GM23248 (cell line): ENCODE measurements at regions not wholly inside any gene's neighbourhood (a gene's known extent, or its start where the extent isn't known, plus 50 kb on each side); places are given as distances from the start of the nearest gene placed in this dataset.

ENCODE experiments used
- DNase-seq: peaks from one replicate; pipeline ENCODE4 v3.0.0-alpha.2; 2015
- H2AFZ ChIP-seq: fragments of 200-600 bp; sonication (generic); 2 replicates; pipeline ENCODE4 v1.6.1; 2016; ENCODE audit warnings: antibody characterized with exemption
- H3F3A ChIP-seq: fragments of 200-600 bp; sonication (generic); 2 replicates; pipeline ENCODE4 v1.6.1; 2016; ENCODE audit warnings: mild to moderate bottlenecking, antibody characterized with exemption, mixed run types; ENCODE audit not compliant: insufficient read depth
- H3K27ac ChIP-seq: fragments of 200-600 bp; sonication (generic); 2 replicates; pipeline ENCODE4 v1.5.1; 2016; ENCODE audit warnings: mild to moderate bottlenecking
- H3K27me3 ChIP-seq: fragments of 200-600 bp; sonication (generic); replicated peaks from 2 replicates; pipeline ENCODE4 v1.6.1; 2016; ENCODE audit warnings: mild to moderate bottlenecking; ENCODE audit not compliant: insufficient read depth
- H3K36me3 ChIP-seq: fragments of 200-600 bp; sonication (generic); 2 replicates; pipeline ENCODE4 v1.6.1; 2016; ENCODE audit warnings: low read depth, mild to moderate bottlenecking
- H3K4me1 ChIP-seq: fragments of 200-600 bp; sonication (generic); 2 replicates; pipeline ENCODE4 v1.6.1; 2016; ENCODE audit warnings: mild to moderate bottlenecking; ENCODE audit not compliant: insufficient read depth
- H3K4me2 ChIP-seq: fragments of 200-600 bp; sonication (generic); one replicate; pipeline ENCODE4 v1.6.1; 2016; ENCODE audit warnings: mild to moderate bottlenecking; ENCODE audit not compliant: unreplicated experiment
- H3K4me3 ChIP-seq: fragments of 200-600 bp; sonication (generic); 2 replicates; pipeline ENCODE4 v1.5.1; 2016; ENCODE audit warnings: mild to moderate bottlenecking
- H3K79me2 ChIP-seq: fragments of 200-600 bp; sonication (generic); 2 replicates; pipeline ENCODE4 v1.6.1; 2016; ENCODE audit warnings: mild to moderate bottlenecking; ENCODE audit not compliant: insufficient read depth
- H3K9ac ChIP-seq: fragments of 200-600 bp; sonication (generic); 2 replicates; pipeline ENCODE4 v1.6.1; 2016; ENCODE audit warnings: mild to moderate bottlenecking
- H3K9me2 ChIP-seq: fragments of 200-600 bp; sonication (generic); 2 replicates; pipeline ENCODE4 v1.6.1; 2016; ENCODE audit warnings: mixed run types, mild to moderate bottlenecking, moderate library complexity; ENCODE audit not compliant: insufficient read depth
- H3K9me3 ChIP-seq: fragments of 200-600 bp; sonication (generic); one replicate; pipeline ENCODE4 v1.6.1; 2017; ENCODE audit warnings: low read depth
- H4K20me1 ChIP-seq: fragments of 200-600 bp; sonication (generic); 2 replicates; pipeline ENCODE4 v1.6.0; 2016; ENCODE audit not compliant: insufficient read depth
- EZH2 ChIP-seq: fragments of 200-600 bp; sonication (generic); IDR thresholded peaks from 2 replicates; pipeline ENCODE4 v1.6.1; 2018; ENCODE audit warnings: antibody characterized with exemption, mild to moderate bottlenecking; ENCODE audit not compliant: insufficient read depth, poor library complexity, severe bottlenecking
- EZH2phosphoT487 ChIP-seq: fragments of 200-600 bp; sonication (generic); IDR thresholded peaks from 2 replicates; pipeline ENCODE4 v1.6.1; 2018; ENCODE audit warnings: antibody characterized with exemption, moderate library complexity, mild to moderate bottlenecking, low read depth; ENCODE audit not compliant: insufficient read depth
- WGBS, 2 experiments: methylation state at CpG; one replicate each; pipeline ENCODE4 v1.1.6; 2015 to 2017; ENCODE audit warnings: low lambda C conversion rate in 2 of 2, low coverage in 1 of 2; ENCODE audit errors: missing lambda C conversion rate in 2 of 2; 5-methylcytosine and 5-hydroxymethylcytosine counted together
- in situ Hi-C: fragments of 300-500 bp; cut with MboI; formaldehyde crosslinking; loops from 2 replicates; pipeline ENCODE4 v1.15.0; 2020

- Histone ChIP-seq H3K27me3 (no peaks in the 10 kb centered on the region), H3K4me1 (no peaks in the 10 kb centered on the region), H3F3A (no peaks in the 10 kb centered on the region), H3K27ac (no peak overlapping the region), H4K20me1 (no peaks in the 10 kb centered on the region), H3K9me3 (no peaks in the 10 kb centered on the region), H3K4me2 (no peak overlapping the region), H3K9me2 (no peaks in the 10 kb centered on the region), H3K79me2 (no peaks in the 10 kb centered on the region), H3K36me3 (no peaks in the 10 kb centered on the region), H3K4me3 (no peak overlapping the region), H3K9ac (no peak overlapping the region), H2AFZ (no peak overlapping the region)
- TF ChIP-seq EZH2phosphoT487, result no peak
- no peak for TF ChIP-seq EZH2
- in situ Hi-C loops, result no loop called here
- 20 to 21% methylated on average over 5 of the region's 5 CpGs for WGBS, 2 experiments
- DNase-seq, result no peak
These were observed 330.9 kb upstream of the COBL start for GRCh38 chr7:51647486-51647885.

DNA sequence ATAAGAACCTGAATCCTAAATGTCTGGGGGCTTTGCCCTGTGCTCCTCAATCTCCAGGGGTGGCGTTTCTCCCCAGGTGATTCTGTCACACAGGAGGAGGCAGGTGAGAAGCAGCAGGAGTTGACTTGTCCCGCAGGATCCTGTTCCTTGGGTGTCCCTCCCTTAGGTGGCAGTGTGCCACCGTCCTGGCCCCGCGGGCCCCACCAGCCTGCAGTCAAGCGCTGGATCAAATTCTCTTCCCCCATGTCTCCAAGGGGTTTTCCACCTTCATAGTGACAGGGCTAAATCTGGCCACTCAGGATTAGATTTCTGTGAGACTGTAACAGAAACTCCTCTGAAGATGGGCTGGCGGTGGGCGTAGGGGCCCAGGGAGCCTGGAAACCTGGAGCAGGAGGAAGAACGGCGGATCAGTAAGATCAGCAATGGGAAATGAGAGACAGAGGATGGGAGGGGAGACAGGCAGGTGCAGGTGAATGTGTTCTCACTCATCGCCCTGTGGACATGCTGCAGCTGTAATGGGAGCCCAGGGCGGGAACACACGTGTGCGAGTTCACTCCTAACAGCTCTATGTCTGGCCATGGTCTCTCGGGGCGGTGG lies 329.2 kb upstream of the COBL start:
- 45 to 47% methylated on average over 16 of the region's 16 CpGs for WGBS, 2 experiments
- H3K9me3 ChIP-seq, result no peaks in the 10 kb centered on the region
- no peak overlapping the region for H3K4me2 ChIP-seq

GRCh38 chr7:51645255-51645654 lies 328.6 kb upstream of the COBL start:
- TF ChIP-seq EZH2phosphoT487, result no peak
- Histone ChIP-seq H3K27ac (no peak overlapping the region), H3K9me2 (no peaks in the 10 kb centered on the region), H3F3A (no peaks in the 10 kb centered on the region), H3K27me3 (no peaks in the 10 kb centered on the region), H3K79me2 (no peaks in the 10 kb centered on the region), H3K4me1 (no peaks in the 10 kb centered on the region), H2AFZ (no peak overlapping the region), H3K9me3 (no peaks in the 10 kb centered on the region), H3K36me3 (no peaks in the 10 kb centered on the region), H3K9ac (no peak overlapping the region), H4K20me1 (no peaks in the 10 kb centered on the region), H3K4me3 (no peak overlapping the region), H3K4me2 (no peak overlapping the region)
- in situ Hi-C loops, result no loop called here
- 37 to 38% methylated on average over 11 of the region's 11 CpGs for WGBS, 2 experiments
- DNase-seq, result no peak

More for the DNA sequence above, 329.2 kb upstream of the COBL start:
- TF ChIP-seq EZH2phosphoT487 (no peak), EZH2 (no peak)
- Histone ChIP-seq H3F3A (no peaks in the 10 kb centered on the region), H4K20me1 (no peaks in the 10 kb centered on the region), H3K27ac (no peak overlapping the region), H3K36me3 (no peaks in the 10 kb centered on the region), H3K9ac (no peak overlapping the region), H2AFZ (no peak overlapping the region), H3K4me3 (no peak overlapping the region), H3K9me2 (no peaks in the 10 kb centered on the region), H3K27me3 (no peaks in the 10 kb centered on the region), H3K79me2 (no peaks in the 10 kb centered on the region), H3K4me1 (no peaks in the 10 kb centered on the region)
- DNase-seq, result no peak
- in situ Hi-C loops, result no loop called here

- Histone ChIP-seq H3K4me3 (no peak overlapping the region), H3K27me3 (no peaks in the 10 kb centered on the region), H3K4me1 (no peaks in the 10 kb centered on the region), H3K9me2 (no peaks in the 10 kb centered on the region), H4K20me1 (no peaks in the 10 kb centered on the region), H3F3A (no peaks in the 10 kb centered on the region), H2AFZ (no peak overlapping the region), H3K9me3 (no peaks in the 10 kb centered on the region), H3K4me2 (no peak overlapping the region), H3K27ac (no peak overlapping the region), H3K79me2 (no peaks in the 10 kb centered on the region), H3K36me3 (no peaks in the 10 kb centered on the region), H3K9ac (no peak overlapping the region)
- TF ChIP-seq EZH2 (no peak), EZH2phosphoT487 (no peak)
- WGBS, 2 experiments, result 11 to 29% methylated on average over 2 of the region's 2 CpGs
- DNase-seq, result no peak
- in situ Hi-C loops, result no loop called here
These were observed 327.6 kb upstream of the COBL start for GRCh38 chr7:51644216-51644615.

- TF ChIP-seq EZH2, result no peak
- no peak for TF ChIP-seq EZH2phosphoT487
- 45 to 46% methylated on average over 9 of the region's 9 CpGs for WGBS, 2 experiments
- Histone ChIP-seq H3K9me3 (no peaks in the 10 kb centered on the region), H3K27ac (no peak overlapping the region), H3K9ac (no peak overlapping the region), H3K9me2 (no peaks in the 10 kb centered on the region), H3F3A (no peaks in the 10 kb centered on the region), H3K27me3 (no peaks in the 10 kb centered on the region), H3K79me2 (no peaks in the 10 kb centered on the region), H3K4me2 (no peak overlapping the region), H3K4me3 (no peak overlapping the region), H4K20me1 (no peaks in the 10 kb centered on the region), H3K4me1 (no peaks in the 10 kb centered on the region), H2AFZ (no peak overlapping the region), H3K36me3 (no peaks in the 10 kb centered on the region)
- in situ Hi-C loops, result no loop called here
- no peak for DNase-seq
These were observed 324.2 kb upstream of the COBL start for GRCh38 chr7:51640841-51641240.
